Testis (tissue), 2 donors: ENCODE measurements at regions not wholly inside any gene's neighbourhood (a gene's known extent, or its start where the extent isn't known, plus 50 kb on each side); places are given as distances from the start of the nearest gene placed in this dataset.

Experiments used
- DNase-seq: peaks from one replicate; pipeline ENCODE4 v3.0.0-alpha.2; 2019
- H3K27ac ChIP-seq, 2 donors: fragments of 200-600 bp; sonication (generic); one replicate each; pipeline ENCODE4 v1.5.1; 2019
- H3K27me3 ChIP-seq: fragments of 200-600 bp; sonication (generic); one replicate; pipeline ENCODE4 v1.5.1; 2019
- H3K36me3 ChIP-seq: fragments of 200-600 bp; sonication (generic); one replicate; pipeline ENCODE4 v1.5.1; 2017; ENCODE audit warnings: low read depth; ENCODE audit errors: missing control alignments
- H3K4me1 ChIP-seq: fragments of 200-600 bp; sonication (generic); one replicate; pipeline ENCODE4 v1.5.1; 2019
- H3K4me3 ChIP-seq, 2 donors: fragments of 200-600 bp; sonication (generic); one replicate each; pipeline ENCODE4 v1.5.1; 2017 to 2019
- H3K9me3 ChIP-seq: fragments of 200-600 bp; sonication (generic); one replicate; pipeline ENCODE4 v1.5.1; 2017
- CTCF ChIP-seq, 3 experiments: fragments of 450-650 bp in 2 of 3; fragments of 200-600 bp in 1 of 3; sonication (generic) in 1 of 3; IDR thresholded peaks; one replicate each; pipeline ENCODE4 v1.5.1; 2016 to 2019; ENCODE audit warnings: antibody characterized with exemption in 3 of 3, mild to moderate bottlenecking in 2 of 3, moderate library complexity in 1 of 3
- POLR2A ChIP-seq: fragments of 450-650 bp; IDR thresholded peaks from one replicate; pipeline ENCODE4 v1.6.1; 2017; ENCODE audit warnings: antibody characterized with exemption, mild to moderate bottlenecking, moderate library complexity
- WGBS, 2 donors: methylation state at CpG; one replicate each; pipeline ENCODE4 v1.1.5; 2018; 5-methylcytosine and 5-hydroxymethylcytosine counted together
- intact Hi-C: fragments of 100-400 bp; cut with DNase I; formaldehyde crosslinking; loops from one replicate; pipeline ENCODE4 v1.15.1; 2023; ENCODE audit warnings: low total_unique reads

- 70 to 71% methylated on average over 6 of the region's 6 CpGs for WGBS, 2 donors
- H3K27ac ChIP-seq = no peak overlapping the region
- DNase-seq = no peak
- no peak overlapping the region for H3K4me3 ChIP-seq
- TF ChIP-seq CTCF (IDR thresholded peaks at IDR 0.05) (no peak), POLR2A (no peak)
- intact Hi-C loops = no loop called here
- H3K36me3 ChIP-seq = no peaks in the 10 kb centered on the region
- no peaks in the 10 kb centered on the region for H3K27me3 ChIP-seq
- no peaks in the 10 kb centered on the region for H3K4me1 ChIP-seq
- H3K9me3 ChIP-seq = no peaks in the 10 kb centered on the region
Observed at GRCh38 chr20:33917831-33918525, 75.7 kb upstream of the RALY start.

GRCh38 chr20:33918662-33919061 is 75.0 kb upstream of the RALY start:
- WGBS, 2 donors = 94 to 96% methylated on average over 5 of the region's 5 CpGs
- intact Hi-C loops = no loop called here
- Histone ChIP-seq H3K4me1 (no peaks in the 10 kb centered on the region), H3K9me3 (no peaks in the 10 kb centered on the region), H3K27me3 (no peaks in the 10 kb centered on the region), H3K27ac (no peak overlapping the region), H3K4me3 (no peak overlapping the region), H3K36me3 (no peaks in the 10 kb centered on the region)
- DNase-seq = no peak
- TF ChIP-seq CTCF (IDR thresholded peaks at IDR 0.05) = no peak

- 85 to 88% methylated on average over 5 of the region's 5 CpGs for WGBS, 2 donors
- Histone ChIP-seq H3K4me3 (no peak overlapping the region), H3K4me1 (no peaks in the 10 kb centered on the region), H3K9me3 (no peaks in the 10 kb centered on the region), H3K27me3 (no peaks in the 10 kb centered on the region), H3K27ac (no peak overlapping the region), H3K36me3 (no peaks in the 10 kb centered on the region)
- no peak for DNase-seq
- intact Hi-C loops = no loop called here
- TF ChIP-seq CTCF (IDR thresholded peaks at IDR 0.05) = no peak
- TF ChIP-seq POLR2A = no peak
Observed at GRCh38 chr20:33919653-33920052, 74.1 kb upstream of the RALY start.

- WGBS, 2 donors = 79 to 81% methylated on average over 3 of the region's 3 CpGs
- no peak for DNase-seq
- no peak for TF ChIP-seq POLR2A
- TF ChIP-seq CTCF (IDR thresholded peaks at IDR 0.05) = no peak
- intact Hi-C loops = no loop called here
- Histone ChIP-seq H3K4me3 (no peak overlapping the region), H3K27ac (no peak overlapping the region), H3K36me3 (no peaks in the 10 kb centered on the region), H3K4me1 (no peaks in the 10 kb centered on the region), H3K27me3 (no peaks in the 10 kb centered on the region), H3K9me3 (no peaks in the 10 kb centered on the region)
Observed at GRCh38 chr20:33922224-33922623, 71.5 kb upstream of the RALY start.

GRCh38 chr20:33923740-33924139 is 70.0 kb upstream of the RALY start:
- H3K27ac ChIP-seq = no peak overlapping the region
- no peak for DNase-seq
- H3K4me1 ChIP-seq = no peaks in the 10 kb centered on the region
- H3K4me3 ChIP-seq = no peak overlapping the region
- TF ChIP-seq POLR2A (no peak), CTCF (IDR thresholded peaks at IDR 0.05) (no peak)
- H3K27me3 ChIP-seq = no peaks in the 10 kb centered on the region
- H3K9me3 ChIP-seq = no peaks in the 10 kb centered on the region
- H3K36me3 ChIP-seq = no peaks in the 10 kb centered on the region
- intact Hi-C loops = no loop called here
- 78 to 93% methylated on average over 3 to 4 of the region's 4 CpGs for WGBS, 2 donors
